Kidney (tissue), 13 donors: ENCODE measurements at regions not wholly inside any gene's neighbourhood (a gene's known extent, or its start where the extent isn't known, plus 50 kb on each side); places are given as distances from the start of the nearest gene placed in this dataset.
A peak's percentile ranks its signal among the peaks of the same experiment; 100 is the strongest.

Source experiments
- DNase-seq, 5 donors: peaks; one replicate each; pipeline ENCODE4 v3.0.0-alpha.2; 2013 to 2020
- FAIRE-seq: peaks from 2 replicates; lab custom pipeline; 2012; peaks lifted over from hg19 to GRCh38; lab: Jason Lieb, UNC
- H3K27ac ChIP-seq, 2 donors: one replicate each; pipeline ENCODE4 v1.7.0; 2013; ENCODE audit warnings: low read depth in 2 of 2, low read length in 2 of 2, inconsistent platforms in 1 of 2
- H3K27me3 ChIP-seq: one replicate; pipeline ENCODE4 v1.7.1; 2013; ENCODE audit warnings: low read length, inconsistent platforms; ENCODE audit not compliant: control insufficient read depth, insufficient read depth
- H3K36me3 ChIP-seq, 3 donors: one replicate each; pipeline versions ENCODE4 v1.7.0 to v1.7.1; 2013; ENCODE audit warnings: low read length in 3 of 3, control low read depth in 1 of 3, inconsistent platforms in 1 of 3; ENCODE audit not compliant: insufficient read depth in 3 of 3, control insufficient read depth in 2 of 3
- H3K4me1 ChIP-seq, 3 donors: one replicate each; pipeline versions ENCODE4 v1.7.0 to v1.7.1; 2013; ENCODE audit warnings: low read length in 3 of 3, inconsistent platforms in 1 of 3, low read depth in 1 of 3; ENCODE audit not compliant: control insufficient read depth in 2 of 3, insufficient read depth in 2 of 3
- H3K4me3 ChIP-seq, 3 donors: one replicate each; pipeline versions ENCODE4 v1.7.0 to v1.8.1; 2013; ENCODE audit warnings: low read length in 3 of 3, control low read depth in 1 of 3, inconsistent platforms in 1 of 3
- H3K9ac ChIP-seq, 3 donors: one replicate each; pipeline versions ENCODE4 v1.7.0 to v1.7.1; 2013; ENCODE audit warnings: low read length in 3 of 3, control low read depth in 1 of 3, inconsistent platforms in 1 of 3
- H3K9me3 ChIP-seq, 3 donors: one replicate each; pipeline versions ENCODE4 v1.7.0 to v1.7.1; 2013; ENCODE audit warnings: low read length in 3 of 3, control low read depth in 1 of 3, inconsistent platforms in 1 of 3; ENCODE audit not compliant: control insufficient read depth in 2 of 3, insufficient read depth in 1 of 3
- intact Hi-C: fragments of 100-400 bp; cut with DNase I; formaldehyde crosslinking; loops from one replicate; pipeline ENCODE4 v1.11.1; 2022
- TF ChIP-seq, protein P1 (sequence below): IDR thresholded peaks from 3 replicates; pipeline ENCODE4 v1.5.1; 2012; ENCODE audit warnings: mild to moderate bottlenecking, moderate library complexity, borderline replicate concordance; ENCODE audit not compliant: insufficient read depth; ENCODE audit errors: extremely low read depth
- donor health status: control.
- donor health status: control.
- donor health status: control.
- donor health status: control.
- donor health status: control.
- donor health status: DM: yes; HTN: yes; CAD: no.
- donor health status: Normal renal cell carcinoma (clear cell type).

DNA sequence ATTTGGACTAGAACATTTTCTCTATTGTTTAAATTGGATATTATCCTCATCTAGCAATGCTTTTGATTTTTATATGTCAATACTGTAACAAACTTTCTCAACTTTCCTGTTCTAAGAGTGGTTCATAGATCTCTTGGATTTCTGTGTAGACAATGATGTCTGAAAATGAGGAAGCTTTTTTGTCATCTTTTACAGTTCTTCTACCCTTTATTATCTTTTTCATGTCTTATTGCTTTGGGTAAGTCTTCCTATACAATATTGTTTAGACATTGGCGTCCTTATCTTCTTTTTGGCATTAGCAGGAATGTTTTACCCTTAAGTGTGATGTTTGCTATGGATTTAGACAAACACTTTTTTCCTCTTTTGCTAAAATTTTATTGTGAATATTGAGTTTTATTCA lies 91.5 kb upstream of the MTHFD1L start:
- no peak overlapping the region for H3K9ac ChIP-seq
- TF ChIP-seq, protein P1, sequence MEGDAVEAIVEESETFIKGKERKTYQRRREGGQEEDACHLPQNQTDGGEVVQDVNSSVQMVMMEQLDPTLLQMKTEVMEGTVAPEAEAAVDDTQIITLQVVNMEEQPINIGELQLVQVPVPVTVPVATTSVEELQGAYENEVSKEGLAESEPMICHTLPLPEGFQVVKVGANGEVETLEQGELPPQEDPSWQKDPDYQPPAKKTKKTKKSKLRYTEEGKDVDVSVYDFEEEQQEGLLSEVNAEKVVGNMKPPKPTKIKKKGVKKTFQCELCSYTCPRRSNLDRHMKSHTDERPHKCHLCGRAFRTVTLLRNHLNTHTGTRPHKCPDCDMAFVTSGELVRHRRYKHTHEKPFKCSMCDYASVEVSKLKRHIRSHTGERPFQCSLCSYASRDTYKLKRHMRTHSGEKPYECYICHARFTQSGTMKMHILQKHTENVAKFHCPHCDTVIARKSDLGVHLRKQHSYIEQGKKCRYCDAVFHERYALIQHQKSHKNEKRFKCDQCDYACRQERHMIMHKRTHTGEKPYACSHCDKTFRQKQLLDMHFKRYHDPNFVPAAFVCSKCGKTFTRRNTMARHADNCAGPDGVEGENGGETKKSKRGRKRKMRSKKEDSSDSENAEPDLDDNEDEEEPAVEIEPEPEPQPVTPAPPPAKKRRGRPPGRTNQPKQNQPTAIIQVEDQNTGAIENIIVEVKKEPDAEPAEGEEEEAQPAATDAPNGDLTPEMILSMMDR = no peak
- no peaks in the 10 kb centered on the region for H3K27me3 ChIP-seq
- FAIRE-seq (no peak), DNase-seq (no peak)
- no peak overlapping the region for H3K27ac ChIP-seq
- peaks cover 0 to 3% (median 3%) of the 10 kb centered on the region in 3 donors for H3K36me3 ChIP-seq
- no peak overlapping the region for H3K4me3 ChIP-seq
- H3K4me1 ChIP-seq = no peaks in the 10 kb centered on the region
- H3K9me3 ChIP-seq = no peaks in the 10 kb centered on the region
- intact Hi-C loops = no loop called here

- no peak overlapping the region for H3K27ac ChIP-seq
- no peak overlapping the region for H3K4me3 ChIP-seq
- H3K27me3 ChIP-seq = no peaks in the 10 kb centered on the region
- TF ChIP-seq, protein P1 = no peak
- H3K4me1 ChIP-seq = no peaks in the 10 kb centered on the region
- peaks cover 0 to 3% (median 3%) of the 10 kb centered on the region in 3 donors for H3K36me3 ChIP-seq
- no peak overlapping the region for H3K9ac ChIP-seq
- no peak for FAIRE-seq
- DNase-seq = peak in 2 of 5 donors; percentile 37 to 54
- H3K9me3 ChIP-seq = no peaks in the 10 kb centered on the region
- intact Hi-C loops = no loop called here
Measured at GRCh38 chr6:150775415-150776203, 89.9 kb upstream of the MTHFD1L start.

GRCh38 chr6:150777736-150778135 lies 87.8 kb upstream of the MTHFD1L start:
- H3K9ac ChIP-seq = no peak overlapping the region
- no peak overlapping the region for H3K4me3 ChIP-seq
- DNase-seq (no peak), FAIRE-seq (no peak)
- H3K4me1 ChIP-seq = no peaks in the 10 kb centered on the region
- TF ChIP-seq, protein P1 = no peak
- peaks cover 0 to 3% (median 3%) of the 10 kb centered on the region in 3 donors for H3K36me3 ChIP-seq
- no peaks in the 10 kb centered on the region for H3K27me3 ChIP-seq
- intact Hi-C loops = no loop called here
- H3K27ac ChIP-seq = no peak overlapping the region
- H3K9me3 ChIP-seq = no peaks in the 10 kb centered on the region
